MM.1S (cell line): ENCODE measurements at regions not wholly inside any gene's neighbourhood (a gene's known extent, or its start where the extent isn't known, plus 50 kb on each side); places are given as distances from the start of the nearest gene placed in this dataset.

Source experiments
- CTCF ChIP-seq: fragments of 300-600 bp; sonication (generic); IDR thresholded peaks from 2 replicates; pipeline ENCODE4 v1.5.1; 2016; ENCODE audit warnings: antibody characterized with exemption, low read length, mixed read lengths
- EZH2 ChIP-seq: fragments of 300-600 bp; sonication (generic); optimal IDR thresholded peaks from 2 replicates; pipeline ENCODE3; 2017; ENCODE audit warnings: low read depth, mild to moderate bottlenecking, antibody characterized with exemption, low read length, mixed read lengths
- EZH2phosphoT487 ChIP-seq: fragments of 300-600 bp; sonication (generic); IDR thresholded peaks from 2 replicates; pipeline ENCODE4 v1.6.1; 2018; ENCODE audit warnings: antibody characterized with exemption, low read length

GRCh38 chr17:77358801-77359200, 218.0 kb downstream of the SEC14L1 start:
- TF ChIP-seq EZH2 (no peak), CTCF (no peak), EZH2phosphoT487 (no peak)
